Embryonic facial prominence (tissue), 1 donor: ENCODE measurements at regions not wholly inside any gene's neighbourhood (a gene's known extent, or its start where the extent isn't known, plus 50 kb on each side); places are given as distances from the start of the nearest gene placed in this dataset.
"Not testable (repeated sequence)": the region's sequence is repeated elsewhere in the genome, so short reads cannot be mapped to it uniquely, and the experiment has no call there.

ENCODE experiments used
- DNase-seq: peaks from one replicate; pipeline ENCODE4 v3.0.0-alpha.2; 2016; ENCODE audit errors: extremely low spot score

GRCh38 chr12:24510581-24511125, 438.2 kb downstream of the BCAT1 start:
- DNase-seq = no peak

- DNase-seq = no peak
Observed at GRCh38 chr12:24507827-24508226, 441.1 kb downstream of the BCAT1 start.

- no peak for DNase-seq
Observed at GRCh38 chr12:24505366-24506015, 443.4 kb downstream of the BCAT1 start.

DNA sequence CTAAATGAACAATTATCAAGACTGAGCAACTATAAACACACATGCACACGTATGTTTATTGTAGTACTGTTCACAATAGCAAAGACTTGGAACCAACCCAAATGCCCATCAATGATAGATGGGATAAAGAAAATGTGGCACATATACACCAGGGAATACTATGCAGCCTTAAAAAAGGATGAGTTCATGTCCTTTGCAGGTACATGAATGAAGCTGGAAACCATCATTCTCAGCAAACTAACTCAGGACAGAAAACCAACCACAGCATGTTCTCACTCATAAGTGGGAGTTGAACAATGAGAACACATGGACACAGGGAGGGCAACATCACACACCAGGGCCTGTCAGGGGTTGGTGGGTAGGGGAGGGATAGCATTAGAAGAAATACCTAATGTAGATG, 445.4 kb downstream of the BCAT1 start:
- not testable (repeated sequence) for DNase-seq

- DNase-seq = no peak
Observed at GRCh38 chr12:24500831-24501230, 448.1 kb downstream of the BCAT1 start.

- no peak for DNase-seq
Observed at GRCh38 chr12:24500421-24500820, 448.5 kb downstream of the BCAT1 start.

GRCh38 chr12:24499151-24500146, 449.5 kb downstream of the BCAT1 start:
- no peak for DNase-seq

GRCh38 chr12:24496755-24497154, 452.1 kb downstream of the BCAT1 start:
- no peak for DNase-seq

- DNase-seq = no peak
Observed at GRCh38 chr12:24494401-24494800, 454.5 kb downstream of the BCAT1 start.

- DNase-seq = no peak
Observed at GRCh38 chr12:24491968-24492367, 456.9 kb downstream of the BCAT1 start.

DNA sequence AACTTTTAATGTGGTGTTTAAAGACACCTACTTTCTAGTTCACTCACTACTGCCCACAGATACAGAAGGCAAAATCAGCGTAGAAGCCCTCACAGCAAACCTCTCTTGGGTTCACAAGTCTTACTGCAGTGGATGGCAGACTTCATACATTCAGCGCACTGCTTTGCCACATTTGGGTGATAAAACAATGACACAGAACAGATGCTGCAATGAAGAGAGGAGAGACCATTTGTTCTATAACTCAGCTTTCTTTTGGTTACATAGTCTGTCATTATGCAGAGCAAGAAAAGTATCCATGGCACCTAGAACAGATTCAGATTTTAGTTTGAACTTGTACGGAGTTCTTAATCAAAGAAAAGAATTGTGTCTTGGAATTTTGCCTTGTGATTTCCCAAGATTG, 459.0 kb downstream of the BCAT1 start:
- no peak for DNase-seq

DNA sequence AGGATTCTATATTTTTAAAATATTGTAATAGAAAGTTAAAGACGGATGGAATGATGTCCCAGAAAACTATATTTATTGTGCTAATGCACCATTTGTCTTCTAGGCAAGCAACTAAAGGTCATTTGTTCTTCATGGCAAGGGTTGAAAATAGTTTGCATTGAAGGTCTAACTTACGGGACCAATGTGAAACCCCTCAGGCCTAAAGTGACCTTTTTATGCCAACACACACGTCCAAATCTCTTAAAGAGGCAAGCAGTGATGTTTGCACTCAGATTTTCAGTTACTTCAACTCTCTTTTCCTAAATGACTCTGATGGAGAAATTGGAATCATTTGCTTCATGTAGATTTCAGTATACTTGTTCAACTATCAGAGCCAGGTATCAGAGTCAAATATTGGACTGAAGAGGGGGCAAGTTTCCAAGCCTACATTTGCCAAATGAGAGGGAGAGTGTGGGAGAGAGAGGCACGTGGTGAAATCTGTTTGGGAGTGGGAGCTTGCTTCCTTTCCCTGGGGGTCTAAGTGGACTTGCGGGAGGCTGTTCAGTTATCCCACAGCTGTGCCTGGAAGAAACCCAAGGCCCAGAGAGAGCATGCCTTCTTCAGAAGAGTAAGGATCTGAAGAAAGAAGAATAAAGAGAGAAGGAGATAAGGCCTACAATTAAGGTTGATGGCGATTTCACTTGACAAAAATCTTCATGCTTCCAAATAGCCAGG, 459.8 kb downstream of the BCAT1 start:
- DNase-seq = no peak

GRCh38 chr12:24488091-24488596, 460.8 kb downstream of the BCAT1 start:
- DNase-seq = no peak

DNA sequence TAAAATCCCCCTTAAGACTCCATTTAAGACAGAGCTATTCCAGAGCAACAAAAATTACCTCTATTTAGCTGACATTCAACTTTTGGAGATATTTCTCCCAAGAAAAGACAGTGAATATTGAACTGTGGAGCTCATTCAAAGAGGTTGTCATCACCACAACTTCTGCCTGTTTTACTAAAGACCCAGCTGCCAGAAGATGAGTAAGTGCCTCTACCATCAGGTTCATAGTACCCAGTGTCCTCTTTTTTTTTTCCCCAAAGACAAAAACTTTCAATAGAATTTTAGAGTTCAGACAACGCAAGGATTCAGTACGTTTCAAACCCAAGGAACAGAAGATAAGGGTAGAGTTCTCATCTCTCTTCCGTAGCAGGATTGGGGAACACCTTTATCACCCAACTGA, 461.3 kb downstream of the BCAT1 start:
- no peak for DNase-seq

- DNase-seq = no peak
Observed at GRCh38 chr12:24483732-24484131, 465.2 kb downstream of the BCAT1 start.

DNA sequence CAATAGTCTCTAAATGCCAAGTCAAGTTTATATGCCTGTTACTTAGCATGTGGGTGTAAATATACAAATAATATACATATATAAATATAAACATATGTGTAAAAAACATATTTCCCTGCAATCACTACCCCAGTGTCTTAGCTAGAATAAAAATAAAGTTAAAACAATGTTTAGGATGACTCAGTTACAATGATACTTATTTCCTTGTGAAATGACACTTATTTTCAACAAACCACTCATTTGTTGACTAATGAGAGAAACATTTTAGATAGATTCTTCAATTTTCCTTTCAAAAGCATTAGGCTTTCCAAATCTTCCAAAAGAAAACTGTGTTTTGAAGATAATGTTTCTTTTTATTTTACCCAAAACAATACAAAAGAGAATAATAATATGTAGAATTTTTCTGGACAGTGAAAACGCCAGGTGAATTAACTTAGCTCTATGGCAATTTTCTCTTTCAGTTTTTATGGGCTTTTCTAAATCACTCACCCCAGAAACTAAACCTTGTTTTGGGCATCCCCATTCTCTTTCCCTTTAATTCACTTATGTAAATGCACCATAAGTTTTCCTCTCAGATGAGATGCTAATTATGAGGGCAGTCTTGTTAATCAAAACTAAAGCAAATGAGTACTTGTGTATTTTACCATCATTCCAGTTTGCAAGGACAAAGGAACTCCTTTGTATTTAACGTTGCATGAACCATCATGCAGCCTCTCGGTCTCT, 465.9 kb downstream of the BCAT1 start:
- DNase-seq = no peak

GRCh38 chr12:24482044-24482443, 466.9 kb downstream of the BCAT1 start:
- DNase-seq = no peak

DNA sequence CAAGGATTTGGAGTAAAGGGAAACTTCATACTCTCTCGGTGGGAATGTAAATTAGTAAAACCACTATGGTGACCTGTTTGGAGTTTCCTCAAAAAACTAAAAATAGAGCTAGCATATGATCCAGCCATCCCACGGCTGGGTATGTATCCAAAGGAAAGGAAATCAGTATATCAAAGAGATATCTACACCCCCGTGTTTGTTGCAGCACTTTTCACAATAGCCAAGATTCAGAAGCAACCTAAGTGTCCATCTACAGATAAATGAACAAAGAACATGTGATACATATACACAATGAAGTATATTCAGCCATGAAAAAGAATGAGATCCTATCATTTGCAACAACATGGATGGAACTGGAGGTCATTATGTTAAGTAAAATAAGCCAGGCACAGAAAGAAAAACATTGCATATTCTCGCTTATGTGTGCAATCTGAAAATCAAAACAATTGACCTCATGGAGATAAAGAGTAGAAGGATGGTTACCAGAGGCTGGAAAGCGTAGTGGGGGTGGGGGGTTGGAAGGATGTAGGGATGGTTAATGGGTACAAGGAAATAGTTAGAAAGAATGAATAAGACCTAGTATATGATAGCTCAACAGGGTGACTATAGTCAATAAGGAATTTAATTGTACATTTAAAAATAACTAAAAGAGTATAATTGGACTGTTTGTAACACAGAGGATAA, 468.0 kb downstream of the BCAT1 start:
- no peak for DNase-seq

- no peak for DNase-seq
Observed at GRCh38 chr12:24479131-24479530, 469.8 kb downstream of the BCAT1 start.

DNA sequence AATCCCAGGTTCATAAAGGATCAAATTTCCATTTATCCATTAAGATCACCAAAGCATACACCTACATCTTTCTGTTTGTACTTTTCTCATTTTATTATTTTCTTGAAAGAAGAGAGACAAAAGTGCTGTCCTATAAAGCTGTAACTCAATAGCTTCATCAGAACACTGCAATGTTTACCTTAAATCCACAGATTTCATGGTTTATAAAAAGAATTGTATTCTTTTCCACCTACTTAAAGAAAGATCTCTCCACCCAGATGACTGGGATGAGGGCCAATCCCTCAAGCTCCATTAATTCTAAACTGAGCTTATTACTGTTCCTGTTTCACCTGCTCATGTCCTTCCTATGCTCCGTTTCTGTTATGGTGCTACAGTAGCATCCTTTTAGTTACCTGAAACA, 470.6 kb downstream of the BCAT1 start:
- DNase-seq = no peak

- no peak for DNase-seq
Observed at GRCh38 chr12:24476310-24476709, 472.6 kb downstream of the BCAT1 start.
